Fibroblast of lung (primary cell): ENCODE measurements at regions not wholly inside any gene's neighbourhood (a gene's known extent, or its start where the extent isn't known, plus 50 kb on each side); places are given as distances from the start of the nearest gene placed in this dataset.

Source experiments
- DNase-seq, 2 donors: peaks; one replicate each; pipeline versions ENCODE4 v3.0.0 to v3.0.0-alpha.2; 2010; ENCODE audit warnings: low read depth in 2 of 2
- H2AFZ ChIP-seq: 2 replicates; pipeline ENCODE4 v1.5.1; 2012; ENCODE audit warnings: low read length, control low read depth, inconsistent platforms
- H3K27ac ChIP-seq: 2 replicates; pipeline ENCODE4 v1.5.1; 2011; ENCODE audit warnings: low read length, control low read depth; ENCODE audit not compliant: insufficient read depth
- H3K27me3 ChIP-seq: 2 replicates; pipeline ENCODE4 v1.5.1; 2011; ENCODE audit warnings: mild to moderate bottlenecking, low read length; ENCODE audit not compliant: control insufficient read depth, insufficient read depth
- H3K36me3 ChIP-seq: 2 replicates; pipeline ENCODE4 v1.5.1; 2011; ENCODE audit warnings: low read length; ENCODE audit not compliant: control insufficient read depth, insufficient read depth
- H3K4me1 ChIP-seq: 2 replicates; pipeline ENCODE4 v1.5.1; 2011; ENCODE audit warnings: low read length; ENCODE audit not compliant: control insufficient read depth, insufficient read depth; ENCODE audit errors: extremely low read depth
- H3K4me2 ChIP-seq: 2 replicates; pipeline ENCODE4 v1.5.1; 2011; ENCODE audit warnings: low read length, control low read depth; ENCODE audit not compliant: insufficient read depth; ENCODE audit errors: extremely low read depth
- H3K4me3 ChIP-seq, 4 experiments: fragments of 200-600 bp in 1 of 4; sonication (generic) in 1 of 4; replicated peaks in 1 of 4; 2 replicates each; pipeline ENCODE4 v1.5.1; 2011 to 2016; ENCODE audit warnings: low read length in 4 of 4, low read depth in 3 of 4, mild to moderate bottlenecking in 3 of 4, control low read depth in 2 of 4, inconsistent platforms in 1 of 4, mixed read lengths in 1 of 4; ENCODE audit not compliant: insufficient read depth in 1 of 4; ENCODE audit errors: control extremely low read depth in 1 of 4
- H3K79me2 ChIP-seq: 2 replicates; pipeline ENCODE4 v1.5.1; 2012; ENCODE audit warnings: mild to moderate bottlenecking, low read length, inconsistent platforms; ENCODE audit not compliant: control insufficient read depth, insufficient read depth
- H3K9ac ChIP-seq: 2 replicates; pipeline ENCODE4 v1.5.1; 2011; ENCODE audit warnings: mild to moderate bottlenecking, low read length, control low read depth; ENCODE audit not compliant: insufficient read depth
- H3K9me3 ChIP-seq: 2 replicates; pipeline ENCODE4 v1.5.1; 2012; ENCODE audit warnings: low read depth, low read length; ENCODE audit not compliant: control insufficient read depth, insufficient read depth
- H4K20me1 ChIP-seq: 2 replicates; pipeline ENCODE4 v1.5.1; 2011; ENCODE audit warnings: low read length; ENCODE audit not compliant: control insufficient read depth, insufficient read depth; ENCODE audit errors: extremely low read depth
- CTCF ChIP-seq, 2 donors: IDR thresholded peaks in 1 of 2; conservative IDR thresholded peaks in 1 of 2; 1 replicate in 1 of 2; 2 replicates in 1 of 2; pipeline ENCODE4 v1.5.1; 2011 to 2012; ENCODE audit warnings: low read length in 2 of 2, control low read depth in 1 of 2, inconsistent platforms in 1 of 2, low read depth in 1 of 2, mild to moderate bottlenecking in 1 of 2
- EZH2 ChIP-seq: IDR thresholded peaks from 2 replicates; pipeline ENCODE4 v1.5.1; 2012; ENCODE audit warnings: low read length, control low read depth, mild to moderate bottlenecking; ENCODE audit errors: missing control alignments

DNA sequence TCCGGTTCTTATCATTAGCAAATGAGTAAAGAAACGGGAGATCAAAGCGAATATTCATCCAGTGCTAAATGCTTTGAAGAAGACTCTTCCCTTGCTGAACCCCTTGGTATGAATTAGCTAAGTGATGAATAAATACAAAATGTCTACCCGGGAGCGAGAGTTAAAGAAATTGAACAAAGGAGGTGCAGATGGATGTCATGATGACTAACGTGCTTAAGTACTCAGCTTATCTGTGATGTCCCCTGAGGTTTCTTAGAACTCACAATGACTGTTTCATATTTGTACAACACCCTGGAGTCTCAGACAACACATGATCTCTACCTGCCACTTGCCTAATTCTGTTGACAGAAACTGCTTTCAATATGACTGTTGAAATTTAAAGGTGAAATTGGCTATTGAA lies 148.5 kb downstream of the TMEM200C start:
- Histone ChIP-seq H3K4me1 (no peaks in the 10 kb centered on the region), H3K4me3 (no peak overlapping the region), H3K4me2 (no peak overlapping the region), H2AFZ (no peak overlapping the region), H3K27me3 (no peaks in the 10 kb centered on the region), H3K27ac (no peak overlapping the region), H3K9me3 (no peaks in the 10 kb centered on the region), H3K79me2 (no peaks in the 10 kb centered on the region), H3K9ac (no peak overlapping the region), H3K36me3 (no peaks in the 10 kb centered on the region), H4K20me1 (no peaks in the 10 kb centered on the region)
- no peak for TF ChIP-seq EZH2
- TF ChIP-seq CTCF (conservative IDR thresholded peaks at IDR 0.05 in 1 of 2, IDR thresholded peaks at IDR 0.05 in 1 of 2; ENCODE audit: low read depth in 1 of 2, low read length in 2 of 2), result no peak
- no peak for DNase-seq

- no peak overlapping the region for H2AFZ ChIP-seq
- H3K79me2 ChIP-seq, result no peaks in the 10 kb centered on the region
- H3K4me1 ChIP-seq, result no peaks in the 10 kb centered on the region
- no peak overlapping the region for H3K4me2 ChIP-seq
- no peak for DNase-seq
- H3K27ac ChIP-seq, result no peak overlapping the region
- H3K4me3 ChIP-seq, result no peak overlapping the region
- H3K36me3 ChIP-seq, result no peaks in the 10 kb centered on the region
- TF ChIP-seq EZH2 (no peak), CTCF (conservative IDR thresholded peaks at IDR 0.05 in 1 of 2, IDR thresholded peaks at IDR 0.05 in 1 of 2; ENCODE audit: low read depth in 1 of 2, low read length in 2 of 2) (no peak)
- no peaks in the 10 kb centered on the region for H3K9me3 ChIP-seq
- no peaks in the 10 kb centered on the region for H3K27me3 ChIP-seq
- no peak overlapping the region for H3K9ac ChIP-seq
- no peaks in the 10 kb centered on the region for H4K20me1 ChIP-seq
These were observed 150.7 kb downstream of the TMEM200C start for GRCh38 chr18:5744659-5745058.

DNA sequence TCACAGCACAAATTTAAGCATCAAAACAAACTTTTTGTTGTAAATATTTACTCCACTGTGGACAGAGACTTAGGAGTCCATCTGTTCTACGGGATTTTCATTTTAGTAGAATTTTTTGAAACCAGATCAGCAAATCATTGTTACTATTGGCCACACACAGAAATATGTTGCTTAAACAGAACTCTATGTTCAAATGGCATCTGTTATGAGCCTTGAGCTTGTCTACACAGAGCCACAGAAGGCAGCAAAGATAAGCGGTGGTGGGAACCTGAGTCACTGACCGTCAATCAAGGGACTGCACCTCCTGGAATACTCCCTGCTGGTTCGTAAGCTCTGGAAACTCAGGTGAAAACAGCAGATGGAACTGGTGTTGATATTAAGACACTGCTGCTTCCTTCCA lies 156.8 kb downstream of the TMEM200C start:
- DNase-seq, result no peak
- Histone ChIP-seq H3K4me1 (no peaks in the 10 kb centered on the region), H2AFZ (no peak overlapping the region), H3K27me3 (no peaks in the 10 kb centered on the region), H3K9ac (no peak overlapping the region), H3K79me2 (no peaks in the 10 kb centered on the region), H3K9me3 (no peaks in the 10 kb centered on the region), H3K4me2 (no peak overlapping the region), H3K36me3 (no peaks in the 10 kb centered on the region), H3K27ac (no peak overlapping the region), H3K4me3 (no peak overlapping the region), H4K20me1 (no peaks in the 10 kb centered on the region)
- TF ChIP-seq EZH2 (no peak), CTCF (conservative IDR thresholded peaks at IDR 0.05 in 1 of 2, IDR thresholded peaks at IDR 0.05 in 1 of 2; ENCODE audit: low read depth in 1 of 2, low read length in 2 of 2) (no peak)
